H54 (cell line): ENCODE measurements at regions not wholly inside any gene's neighbourhood (a gene's known extent, or its start where the extent isn't known, plus 50 kb on each side); places are given as distances from the start of the nearest gene placed in this dataset.
"Not testable (repeated sequence)": the region's sequence is repeated elsewhere in the genome, so short reads cannot be mapped to it uniquely, and the experiment has no call there.

Experiments used
- DNase-seq: peaks from one replicate; pipeline ENCODE4 v3.0.0; 2011; ENCODE audit warnings: low spot score, mixed read lengths; ENCODE audit not compliant: insufficient read length
- FAIRE-seq: peaks from 3 replicates; lab custom pipeline; 2011; peaks lifted over from hg19 to GRCh38; lab: Jason Lieb, UNC
- POLR2A ChIP-seq: IDR thresholded peaks from 2 replicates; pipeline ENCODE4 v1.6.1; 2011; ENCODE audit warnings: low read depth, mild to moderate bottlenecking, low read length

DNA sequence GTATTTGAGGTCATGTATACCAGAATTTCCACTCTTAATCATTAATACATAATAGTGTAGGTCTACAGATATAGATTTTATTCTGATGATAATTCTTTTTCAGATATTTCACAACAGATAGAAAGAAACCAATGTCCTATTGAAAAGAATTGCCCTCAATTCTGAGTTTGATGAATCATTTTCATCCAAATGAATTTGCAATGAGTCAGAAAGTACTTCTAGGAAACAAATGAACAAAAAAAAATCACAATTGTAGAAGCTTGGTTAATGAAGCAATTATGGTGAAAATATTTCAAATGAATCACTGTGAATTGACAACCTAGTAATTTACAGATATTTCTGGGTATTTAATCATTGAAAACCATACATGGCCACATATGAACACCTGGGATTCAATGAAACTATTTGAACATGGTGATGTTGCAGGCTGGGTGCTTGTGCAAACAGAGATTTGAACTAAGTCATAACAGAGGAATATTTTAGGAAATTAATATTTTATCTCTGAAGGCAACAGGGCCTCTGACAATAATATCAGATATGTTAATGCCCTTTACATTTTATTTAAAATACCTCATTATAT, 360.9 kb downstream of the SLITRK5 start:
- DNase-seq, result no peak
- no peak for TF ChIP-seq POLR2A
- peak; percentile 94 for FAIRE-seq

DNA sequence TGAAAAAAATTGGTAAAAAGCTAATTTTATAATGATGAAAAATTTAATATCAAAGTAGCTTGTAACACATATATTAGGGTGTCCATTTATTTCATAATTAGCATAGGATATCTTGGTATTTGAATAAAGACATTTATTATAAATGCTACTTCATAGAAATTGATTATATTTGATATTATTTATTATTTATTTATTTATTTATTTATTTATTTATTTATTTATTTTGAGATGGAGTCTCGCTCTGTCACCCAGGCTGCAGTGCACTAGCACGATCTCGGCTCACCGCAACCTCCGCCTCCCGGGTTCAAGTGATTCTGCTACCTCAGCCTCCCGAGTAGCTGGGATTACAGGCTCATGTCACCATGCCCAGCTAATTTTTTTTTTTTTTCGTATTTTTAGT, 365.0 kb downstream of the SLITRK5 start:
- DNase-seq, FAIRE-seq: not testable (repeated sequence)

DNA sequence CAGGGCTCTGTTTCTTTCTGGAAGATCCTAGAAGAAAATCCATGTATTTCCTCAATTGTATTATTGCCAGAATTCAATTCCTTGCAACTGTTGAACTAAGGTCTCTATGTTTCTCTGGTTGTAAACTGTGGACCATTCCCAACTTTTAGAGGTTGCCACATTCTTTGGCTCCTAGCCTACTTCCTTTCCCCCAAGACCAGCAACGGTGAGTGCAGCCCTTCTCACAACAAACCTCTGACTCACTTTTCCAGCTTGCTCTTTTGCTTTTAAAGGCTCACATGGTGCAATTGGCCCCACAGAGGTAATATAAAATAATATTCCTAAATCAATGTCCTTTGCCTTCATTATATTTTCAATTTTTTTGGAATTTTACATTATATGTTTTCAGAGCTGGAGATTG, 371.3 kb downstream of the SLITRK5 start:
- DNase-seq (no peak), FAIRE-seq (peak; percentile 95)
- no peak for TF ChIP-seq POLR2A

DNA sequence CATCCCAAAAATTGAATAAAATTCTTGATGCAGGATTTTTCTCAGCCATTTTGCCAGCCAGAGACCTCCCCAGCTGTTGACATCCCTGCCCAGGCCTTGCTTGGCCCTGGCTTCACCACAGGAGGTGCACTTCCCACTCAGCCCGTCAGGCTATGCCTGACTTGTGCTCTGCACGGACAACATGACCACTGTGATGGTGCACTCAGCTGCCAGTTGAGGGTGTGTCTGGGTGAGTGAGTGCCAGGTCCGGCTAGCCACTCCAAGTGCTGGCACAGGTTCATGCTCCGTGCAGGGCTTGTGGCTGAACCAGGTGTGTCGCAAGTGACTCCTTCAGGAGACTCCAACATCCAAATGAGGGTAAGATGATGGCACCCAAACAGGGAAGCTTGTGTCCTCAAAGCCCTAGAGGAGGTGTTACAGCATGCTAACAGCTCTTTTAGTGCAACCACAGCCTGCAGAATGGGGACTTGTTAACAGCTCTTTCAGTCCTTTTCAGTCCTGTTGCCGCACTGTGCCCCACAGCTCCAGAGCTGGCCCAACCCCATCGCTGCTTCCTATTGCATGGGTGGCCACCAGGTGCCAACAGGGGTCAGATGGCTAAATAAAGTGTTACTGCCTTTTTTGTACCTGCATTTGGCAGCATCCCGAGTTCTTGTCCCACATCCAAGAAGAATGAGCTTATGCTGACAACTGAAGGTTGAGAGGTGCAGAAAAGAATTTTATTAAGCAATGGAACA, 380.7 kb downstream of the SLITRK5 start:
- DNase-seq (no peak), FAIRE-seq (no peak)
- TF ChIP-seq POLR2A, result no peak

DNA sequence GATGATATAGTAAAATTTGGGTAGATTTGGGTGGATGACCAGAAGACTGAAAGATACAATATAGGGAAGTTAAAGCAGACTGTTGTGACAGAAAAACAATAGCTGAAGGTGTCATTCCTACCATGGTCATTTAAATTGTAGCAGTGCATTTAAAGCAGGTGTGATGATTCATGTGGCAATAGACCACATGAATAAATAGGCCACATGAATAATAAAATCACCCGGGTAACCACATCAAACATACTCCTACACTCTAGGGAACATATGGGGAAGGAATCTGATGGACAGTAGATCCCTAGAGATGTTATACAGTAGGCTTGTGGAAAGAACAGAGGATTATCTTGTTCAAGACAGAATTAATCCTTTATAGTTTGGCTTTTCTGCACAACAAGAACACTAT, 392.6 kb downstream of the SLITRK5 start:
- peak; percentile 60 for FAIRE-seq
- no peak for TF ChIP-seq POLR2A
- DNase-seq, result no peak

DNA sequence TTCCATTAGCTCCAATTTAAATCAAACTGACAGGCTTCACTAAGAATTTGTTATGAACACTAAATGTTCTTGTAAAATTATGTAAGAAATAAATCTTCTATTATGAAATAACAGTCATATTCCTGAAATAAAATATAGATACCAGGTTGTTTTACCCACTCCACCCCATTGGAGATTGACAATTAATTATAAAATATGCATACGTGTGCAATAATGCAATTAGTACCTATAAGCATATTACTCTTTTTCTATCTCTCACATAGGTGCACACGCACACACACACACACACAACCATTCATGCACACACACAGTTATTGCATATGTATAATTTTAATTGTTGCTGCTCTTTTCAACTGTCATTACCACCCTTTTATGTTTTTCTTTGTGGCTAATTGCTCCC, 395.7 kb downstream of the SLITRK5 start:
- FAIRE-seq (no peak), DNase-seq (no peak)
- no peak for TF ChIP-seq POLR2A

DNA sequence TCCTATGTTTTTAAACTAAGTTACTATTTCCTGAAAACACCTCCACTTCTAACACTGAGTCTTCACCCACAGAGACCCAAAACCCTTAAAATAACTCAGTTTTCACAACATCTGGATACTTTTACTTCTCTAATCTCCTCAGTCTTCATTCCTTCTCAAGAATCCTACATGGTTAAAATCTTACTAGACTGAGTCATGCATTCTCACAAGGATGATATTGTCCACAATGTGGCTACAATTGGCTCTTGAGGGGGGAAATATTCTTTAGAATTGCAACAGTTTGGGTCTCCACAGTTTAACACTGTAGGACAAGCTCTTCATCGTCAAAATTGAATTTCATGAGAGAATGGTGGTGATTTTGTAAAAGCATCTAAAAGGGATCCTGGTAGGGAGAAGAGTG, 397.1 kb downstream of the SLITRK5 start:
- FAIRE-seq (peak; percentile 6), DNase-seq (no peak)
- TF ChIP-seq POLR2A, result no peak

DNA sequence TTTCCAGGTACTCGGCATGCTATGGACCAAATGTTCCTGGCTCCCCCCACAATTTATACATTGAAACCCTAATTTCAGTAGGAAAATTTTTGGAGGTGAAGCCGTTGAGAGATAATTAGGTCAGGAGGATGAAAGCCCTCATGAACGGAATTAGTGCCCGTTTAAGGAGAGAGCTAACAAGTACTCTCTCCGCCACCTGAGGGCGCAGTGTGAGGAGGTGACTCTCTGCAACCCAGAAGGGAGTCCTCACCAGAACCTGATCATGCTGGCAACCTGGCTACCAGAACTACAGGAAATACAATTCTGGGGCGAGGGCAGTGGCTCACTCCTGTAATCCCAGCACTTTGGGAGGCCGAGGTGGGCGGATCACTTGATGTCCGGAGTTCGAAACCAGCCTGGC, 397.8 kb downstream of the SLITRK5 start:
- DNase-seq (no peak), FAIRE-seq (no peak)
- TF ChIP-seq POLR2A, result no peak

DNA sequence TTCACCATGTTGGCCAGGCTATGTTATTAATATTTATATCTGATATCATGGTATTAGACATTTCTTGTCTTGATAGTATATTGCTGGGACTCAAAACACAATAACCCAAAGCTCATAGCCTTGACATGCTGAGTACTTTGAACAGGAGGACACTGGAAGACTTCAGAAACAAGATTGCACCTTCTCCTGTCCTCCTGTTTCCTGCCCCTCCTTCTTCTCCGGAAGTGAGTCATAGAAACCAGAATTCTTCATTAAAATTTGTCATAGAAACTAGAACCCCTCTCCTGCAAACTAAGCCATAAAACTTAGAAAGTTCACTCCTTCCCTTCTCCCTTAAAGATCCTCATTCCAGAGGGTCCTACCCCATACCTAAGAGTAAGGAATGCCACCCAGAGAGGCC, 400.2 kb downstream of the SLITRK5 start:
- no peak for TF ChIP-seq POLR2A
- FAIRE-seq (peak; percentile 66), DNase-seq (no peak)

DNA sequence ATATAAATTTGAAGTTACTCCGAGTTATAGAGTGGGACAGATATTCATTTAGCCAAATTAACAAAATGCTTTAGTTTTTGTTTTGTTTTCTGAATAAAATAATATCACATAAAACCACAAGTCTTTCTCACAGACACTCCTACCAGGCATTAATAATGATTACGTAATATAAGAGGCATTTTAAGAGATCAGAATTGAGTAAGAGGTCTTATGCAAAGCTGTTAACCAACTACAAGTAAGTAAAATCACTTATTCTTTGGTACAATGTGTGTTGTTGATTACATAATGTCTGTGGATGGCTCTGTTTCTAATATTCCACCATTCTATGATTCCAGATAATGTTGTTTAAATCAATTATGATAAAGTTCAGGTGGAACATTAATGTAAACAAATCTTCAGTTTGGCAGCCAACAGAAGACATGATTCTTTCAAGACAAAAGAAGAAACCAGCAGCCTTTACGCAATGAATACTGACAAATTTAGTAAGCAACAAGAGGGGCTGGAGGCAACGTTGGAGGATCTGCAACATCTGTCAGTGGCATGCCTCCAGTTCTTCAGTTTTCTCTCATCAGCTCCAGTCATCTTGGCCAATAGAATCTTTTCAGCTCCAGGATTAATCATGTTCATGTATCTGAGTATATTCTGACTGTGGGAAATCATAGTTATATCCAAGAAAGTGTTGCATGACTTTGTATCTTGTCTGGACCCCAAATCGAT, 403.8 kb downstream of the SLITRK5 start:
- no peak for DNase-seq
- TF ChIP-seq POLR2A, result no peak
- peak; percentile 79 for FAIRE-seq

DNA sequence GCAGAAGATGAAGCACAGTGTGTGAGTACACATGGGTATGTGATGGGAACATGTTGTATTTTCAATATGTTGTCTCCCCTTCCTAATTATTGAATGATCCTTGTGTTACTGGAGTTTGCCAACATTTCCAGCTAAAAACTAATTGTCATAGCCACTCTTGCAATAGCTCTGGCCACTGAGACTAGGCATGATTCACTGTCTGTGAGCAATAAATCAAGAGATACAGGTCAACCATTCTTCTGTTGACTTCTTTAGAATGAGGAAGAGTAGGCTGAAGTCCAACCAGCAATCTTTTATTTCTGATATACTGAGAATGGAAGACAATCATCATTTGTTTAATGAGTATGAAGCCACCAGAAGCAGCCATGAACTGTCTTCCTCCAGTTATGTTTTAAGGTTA, 413.9 kb downstream of the SLITRK5 start:
- FAIRE-seq, result peak; percentile 94

DNA sequence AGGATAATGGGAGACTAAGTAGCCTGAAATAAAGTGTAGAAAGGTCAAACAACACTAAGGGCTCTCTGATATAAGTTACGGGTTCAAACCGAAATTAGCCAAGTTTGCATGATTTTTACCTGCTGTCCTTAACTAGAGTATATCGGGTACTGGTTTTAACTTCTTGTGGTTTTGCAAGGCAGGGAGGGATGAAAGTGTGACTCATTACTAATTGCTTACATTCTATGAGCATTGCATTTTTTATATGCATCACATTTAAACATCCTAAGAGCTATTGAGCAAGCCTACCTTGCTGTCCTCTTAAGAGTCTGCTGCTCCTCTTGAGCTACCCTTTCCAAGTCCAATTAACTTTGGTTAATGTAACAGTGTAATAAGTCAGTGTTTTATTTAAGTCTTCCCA, 415.4 kb downstream of the SLITRK5 start:
- DNase-seq (no peak), FAIRE-seq (peak; percentile 90)
- no peak for TF ChIP-seq POLR2A

More for the DNA sequence above, 413.9 kb downstream of the SLITRK5 start:
- no peak for DNase-seq
- TF ChIP-seq POLR2A, result no peak

DNA sequence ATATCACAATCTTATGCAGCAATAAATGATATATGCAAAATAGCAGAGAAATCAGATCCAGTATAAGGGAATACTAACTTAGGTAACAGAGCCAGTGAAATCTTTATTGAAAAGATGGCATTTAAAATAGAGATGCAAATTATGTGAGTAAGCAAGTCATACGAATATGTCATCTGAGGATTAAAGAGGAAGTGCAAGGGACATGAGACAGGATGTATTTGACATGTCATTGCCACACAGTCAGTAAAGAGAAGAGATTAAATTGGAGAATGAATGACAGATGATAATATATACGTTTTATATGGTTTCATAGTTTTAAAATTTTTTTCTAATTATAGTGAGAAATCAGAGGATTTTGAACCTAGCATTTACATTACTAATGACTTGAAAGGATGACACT, 426.4 kb downstream of the SLITRK5 start:
- FAIRE-seq, result no peak
- DNase-seq, result no peak
- TF ChIP-seq POLR2A, result no peak

DNA sequence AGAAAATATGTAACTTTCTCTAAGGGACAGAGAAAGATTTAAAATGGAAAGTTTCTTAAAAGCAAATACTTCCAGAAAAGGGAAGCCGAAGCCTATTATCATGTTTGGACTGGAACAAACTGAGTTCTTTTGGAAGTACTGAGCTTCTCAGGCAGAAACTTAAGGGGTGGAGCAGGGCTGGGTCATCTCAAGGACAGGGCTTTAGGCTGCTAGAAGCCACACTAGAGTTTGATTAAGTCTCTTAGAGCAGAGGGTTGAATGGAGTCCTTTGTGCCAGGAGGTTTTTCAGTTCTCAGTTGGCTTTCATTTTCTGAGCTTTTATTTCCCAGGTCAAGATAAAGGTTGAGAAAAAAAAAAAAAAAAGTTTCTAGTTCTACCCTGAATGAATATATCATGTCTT, 432.7 kb downstream of the SLITRK5 start:
- FAIRE-seq (peak; percentile 27), DNase-seq (no peak)
- TF ChIP-seq POLR2A, result no peak
